CD1c-positive myeloid dendritic cell (primary cell): ENCODE measurements at regions not wholly inside any gene's neighbourhood (a gene's known extent, or its start where the extent isn't known, plus 50 kb on each side); places are given as distances from the start of the nearest gene placed in this dataset.
"Not testable (repeated sequence)": the region's sequence is repeated elsewhere in the genome, so short reads cannot be mapped to it uniquely, and the experiment has no call there.

Experiments
- DNase-seq: peaks from one replicate; pipeline ENCODE4 v3.0.0-alpha.2; 2016; ENCODE audit errors: extremely low spot score

GRCh38 chr6:141969768-141970415 lies 162.8 kb upstream of the GJE1 start:
- DNase-seq = not testable (repeated sequence)

- DNase-seq = no peak
Observed at GRCh38 chr6:141969201-141969600, 163.5 kb upstream of the GJE1 start.

- no peak for DNase-seq
Observed at GRCh38 chr6:141968632-141969031, 164.1 kb upstream of the GJE1 start.

GRCh38 chr6:141965016-141965545 lies 167.6 kb upstream of the GJE1 start:
- DNase-seq = no peak

- DNase-seq = no peak
Observed at GRCh38 chr6:141963543-141964295, 169.0 kb upstream of the GJE1 start.

- DNase-seq = no peak
Observed at GRCh38 chr6:141957271-141957670, 175.5 kb upstream of the GJE1 start.

- DNase-seq = no peak
Observed at GRCh38 chr6:141956868-141957267, 175.9 kb upstream of the GJE1 start.

- DNase-seq = no peak
Observed at GRCh38 chr6:141956046-141956761, 176.5 kb upstream of the GJE1 start.

- DNase-seq = no peak
Observed at GRCh38 chr6:141953072-141953471, 179.7 kb upstream of the GJE1 start.

GRCh38 chr6:141946502-141946901 lies 186.2 kb upstream of the GJE1 start:
- no peak for DNase-seq

- no peak for DNase-seq
Observed at GRCh38 chr6:141938664-141939063, 194.1 kb upstream of the GJE1 start.

GRCh38 chr6:141932685-141933084 lies 200.0 kb upstream of the GJE1 start:
- no peak for DNase-seq

- DNase-seq = not testable (repeated sequence)
Observed at GRCh38 chr6:141926200-141926900, 206.4 kb upstream of the GJE1 start.

GRCh38 chr6:141925001-141925400 lies 207.7 kb upstream of the GJE1 start:
- no peak for DNase-seq

GRCh38 chr6:141922898-141923297 lies 209.8 kb upstream of the GJE1 start:
- DNase-seq = no peak

- not testable (repeated sequence) for DNase-seq
Observed at GRCh38 chr6:141916682-141917505, 215.8 kb upstream of the GJE1 start.

- no peak for DNase-seq
Observed at GRCh38 chr6:141914646-141915045, 218.1 kb upstream of the GJE1 start.

- no peak for DNase-seq
Observed at GRCh38 chr6:141906569-141907080, 226.1 kb upstream of the GJE1 start.

- no peak for DNase-seq
Observed at GRCh38 chr6:141890661-141891060, 242.1 kb upstream of the GJE1 start.

- DNase-seq = no peak
Observed at GRCh38 chr6:141884850-141885249, 247.9 kb upstream of the GJE1 start.

- DNase-seq = no peak
Observed at GRCh38 chr6:141878686-141879085, 254.0 kb upstream of the GJE1 start.
